Activated CD4-positive, alpha-beta T cell treated with anti-CD3 and anti-CD28 coated beads, Interleukin-2, amount 10 ng/mL, durations not matched to agents 7 days and 5 days (primary cell): ENCODE measurements at regions not wholly inside any gene's neighbourhood (a gene's known extent, or its start where the extent isn't known, plus 50 kb on each side); places are given as distances from the start of the nearest gene placed in this dataset.
"Not testable (repeated sequence)": the region's sequence is repeated elsewhere in the genome, so short reads cannot be mapped to it uniquely, and the experiment has no call there.

Source experiments
- CTCF ChIA-PET: fragments of 350-600 bp; sonication (Branson Sonifier 250); formaldehyde crosslinking; loops from one replicate; lab custom pipeline; 2021; ENCODE audit warnings: antibody characterized with exemption; lab: Charles Lee
- POLR2A ChIA-PET: fragments of 350-600 bp; sonication (Branson Sonifier 250); formaldehyde crosslinking; loops from one replicate; lab custom pipeline; 2021; ENCODE audit warnings: antibody characterized with exemption; lab: Charles Lee
- DNase-seq: peaks from one replicate; pipeline ENCODE4 v3.0.0-alpha.2; 2020
- H3K27ac Mint-ChIP-seq: one replicate; pipeline ENCODE4 v1.8.0; 2021; ENCODE audit warnings: mild to moderate bottlenecking, moderate library complexity, mixed read lengths
- H3K27me3 Mint-ChIP-seq: one replicate; pipeline ENCODE4 v1.8.0; 2021; ENCODE audit warnings: mixed read lengths
- H3K36me3 Mint-ChIP-seq: one replicate; pipeline ENCODE4 v1.8.0; 2021; ENCODE audit warnings: low read depth, mixed read lengths
- H3K4me1 Mint-ChIP-seq: one replicate; pipeline ENCODE4 v1.8.0; 2021; ENCODE audit warnings: mixed read lengths
- H3K4me3 Mint-ChIP-seq: one replicate; pipeline ENCODE4 v1.8.0; 2021; ENCODE audit warnings: mild to moderate bottlenecking, moderate library complexity, mixed read lengths
- H3K9me3 Mint-ChIP-seq: one replicate; pipeline ENCODE4 v1.8.0; 2021; ENCODE audit warnings: mixed read lengths

DNA sequence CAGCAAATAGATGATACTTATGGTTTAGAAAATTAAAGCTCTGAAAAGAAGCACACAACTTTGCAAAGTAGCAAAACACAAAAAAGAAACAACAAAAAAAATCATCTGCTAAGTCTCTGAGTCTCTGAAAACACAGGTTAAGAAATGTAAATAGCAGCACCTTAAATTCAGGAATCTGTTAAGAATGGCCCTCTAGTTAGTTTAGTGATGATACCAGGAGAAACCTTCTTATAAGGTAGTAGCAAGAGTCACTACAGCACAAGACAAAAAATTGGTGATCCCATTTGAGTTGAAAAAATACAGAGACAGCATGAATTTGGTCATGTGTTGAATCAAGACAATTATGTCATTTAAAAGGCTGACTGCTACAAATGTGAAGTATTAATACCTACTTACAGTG is 308.2 kb upstream of the ADGRL3 start:
- ChIA-PET POLR2A (no interaction called here), CTCF (no interaction called here)
- Mint-ChIP-seq H3K4me3 (no peak overlapping the region), H3K9me3 (peaks cover 11% of the 10 kb centered on the region), H3K27me3 (no peaks in the 10 kb centered on the region), H3K36me3 (no peaks in the 10 kb centered on the region), H3K4me1 (no peaks in the 10 kb centered on the region), H3K27ac (no peak overlapping the region)
- no peak for DNase-seq

GRCh38 chr4:60897415-60897814 is 302.7 kb upstream of the ADGRL3 start:
- Mint-ChIP-seq H3K4me1 (no peaks in the 10 kb centered on the region), H3K27ac (no peak overlapping the region), H3K36me3 (no peaks in the 10 kb centered on the region), H3K9me3 (no peaks in the 10 kb centered on the region), H3K27me3 (no peaks in the 10 kb centered on the region), H3K4me3 (no peak overlapping the region)
- no peak for DNase-seq
- ChIA-PET CTCF (no interaction called here), POLR2A (no interaction called here)

DNA sequence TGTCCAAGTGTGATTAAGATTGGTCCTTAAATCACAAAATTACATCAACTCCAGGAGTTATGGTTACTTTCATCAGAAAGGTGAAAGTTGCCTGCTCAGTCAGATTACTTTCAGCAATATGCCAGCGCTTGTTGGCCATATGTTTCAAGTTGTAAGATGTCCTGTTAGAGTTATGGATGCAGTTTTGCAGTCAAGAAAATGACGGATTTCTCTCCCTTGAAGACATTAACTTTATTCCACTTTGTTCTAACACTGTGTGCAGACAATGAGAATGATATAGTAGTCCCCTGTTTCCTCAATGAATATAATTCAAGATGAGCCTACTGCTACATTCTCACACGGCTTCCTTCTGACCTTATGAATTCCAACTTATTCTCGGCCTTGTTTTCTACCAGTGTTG is 295.0 kb upstream of the ADGRL3 start:
- no peaks in the 10 kb centered on the region for H3K4me1 Mint-ChIP-seq
- POLR2A ChIA-PET: no interaction called here
- H3K4me3 Mint-ChIP-seq: no peak overlapping the region
- no peaks in the 10 kb centered on the region for H3K9me3 Mint-ChIP-seq
- CTCF ChIA-PET: no interaction called here
- DNase-seq: no peak
- no peaks in the 10 kb centered on the region for H3K36me3 Mint-ChIP-seq
- H3K27ac Mint-ChIP-seq: no peak overlapping the region
- H3K27me3 Mint-ChIP-seq: no peaks in the 10 kb centered on the region

DNA sequence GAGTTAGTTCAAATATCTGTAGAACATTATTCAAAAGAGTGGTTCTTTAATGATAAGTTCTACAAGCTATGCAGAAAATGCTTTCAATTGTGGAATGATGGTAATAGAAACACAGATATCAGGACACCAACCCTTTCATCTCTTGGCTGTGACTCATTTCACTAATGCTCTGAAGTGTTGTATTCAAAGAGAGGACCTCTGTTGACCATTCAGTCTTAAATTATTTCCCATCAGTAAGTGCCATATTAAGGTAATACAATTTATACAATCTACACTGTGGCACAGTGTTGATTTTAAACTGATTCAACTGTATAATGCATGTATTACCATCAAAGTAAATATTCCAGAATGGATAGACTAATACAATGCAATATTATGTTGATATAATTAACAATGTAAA is 289.0 kb upstream of the ADGRL3 start:
- POLR2A ChIA-PET: no interaction called here
- CTCF ChIA-PET: no interaction called here
- H3K4me3 Mint-ChIP-seq: no peak overlapping the region
- no peak overlapping the region for H3K27ac Mint-ChIP-seq
- H3K27me3 Mint-ChIP-seq: no peaks in the 10 kb centered on the region
- no peaks in the 10 kb centered on the region for H3K4me1 Mint-ChIP-seq
- no peak for DNase-seq
- no peaks in the 10 kb centered on the region for H3K9me3 Mint-ChIP-seq
- H3K36me3 Mint-ChIP-seq: no peaks in the 10 kb centered on the region

GRCh38 chr4:60913002-60913401 is 287.1 kb upstream of the ADGRL3 start:
- Mint-ChIP-seq H3K27me3 (no peaks in the 10 kb centered on the region), H3K9me3 (no peaks in the 10 kb centered on the region), H3K4me1 (no peaks in the 10 kb centered on the region), H3K27ac (no peak overlapping the region), H3K4me3 (no peak overlapping the region), H3K36me3 (no peaks in the 10 kb centered on the region)
- no peak for DNase-seq
- CTCF ChIA-PET: interaction anchor here (0.6 kb wide), 1 partner anchor 803 kb away, joined by 3 read pairs; no protein-coding TSS in a partner anchor
- POLR2A ChIA-PET: no interaction called here

DNA sequence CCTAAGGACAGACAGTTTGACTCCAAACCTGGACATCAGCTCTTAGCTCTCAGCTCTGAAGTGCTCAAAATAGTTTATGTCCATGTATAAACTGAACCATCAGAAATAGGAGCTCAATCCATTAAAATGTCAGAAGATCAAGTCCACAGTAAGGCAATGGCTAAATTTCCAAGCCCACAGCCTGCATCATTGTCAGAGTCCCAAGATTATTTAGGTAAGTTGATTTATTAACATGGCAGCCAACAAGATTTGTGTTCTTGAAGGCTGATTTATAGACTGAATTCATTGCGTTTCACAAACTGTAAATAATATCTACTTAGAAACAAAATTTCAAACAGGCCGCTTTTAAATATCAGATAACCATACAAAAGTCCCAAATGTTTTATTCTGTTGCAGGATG is 286.5 kb upstream of the ADGRL3 start:
- H3K4me1 Mint-ChIP-seq: no peaks in the 10 kb centered on the region
- CTCF ChIA-PET: interaction anchor here (0.6 kb wide), 1 partner anchor 802 kb away, joined by 3 read pairs; no protein-coding TSS in a partner anchor
- H3K27me3 Mint-ChIP-seq: no peaks in the 10 kb centered on the region
- H3K27ac Mint-ChIP-seq: no peak overlapping the region
- H3K36me3 Mint-ChIP-seq: no peaks in the 10 kb centered on the region
- no peak overlapping the region for H3K4me3 Mint-ChIP-seq
- H3K9me3 Mint-ChIP-seq: no peaks in the 10 kb centered on the region
- no peak for DNase-seq
- POLR2A ChIA-PET: no interaction called here

- H3K27me3 Mint-ChIP-seq, H3K27ac Mint-ChIP-seq, H3K4me1 Mint-ChIP-seq, POLR2A ChIA-PET, CTCF ChIA-PET, H3K36me3 Mint-ChIP-seq, DNase-seq, H3K9me3 Mint-ChIP-seq, H3K4me3 Mint-ChIP-seq: not testable (repeated sequence)
These were observed 278.4 kb upstream of the ADGRL3 start for GRCh38 chr4:60921735-60922134.

GRCh38 chr4:60923075-60923474 is 277.1 kb upstream of the ADGRL3 start:
- no peak overlapping the region for H3K27ac Mint-ChIP-seq
- no peaks in the 10 kb centered on the region for H3K27me3 Mint-ChIP-seq
- H3K9me3 Mint-ChIP-seq: peaks cover 4% of the 10 kb centered on the region
- no peak overlapping the region for H3K4me3 Mint-ChIP-seq
- CTCF ChIA-PET: no interaction called here
- POLR2A ChIA-PET: no interaction called here
- no peaks in the 10 kb centered on the region for H3K36me3 Mint-ChIP-seq
- H3K4me1 Mint-ChIP-seq: no peaks in the 10 kb centered on the region
- no peak for DNase-seq

GRCh38 chr4:60926624-60927023 is 273.5 kb upstream of the ADGRL3 start:
- DNase-seq: no peak
- no peak overlapping the region for H3K27ac Mint-ChIP-seq

GRCh38 chr4:60930866-60931265 is 269.3 kb upstream of the ADGRL3 start:
- peaks cover 8% of the 10 kb centered on the region for H3K9me3 Mint-ChIP-seq
- H3K27ac Mint-ChIP-seq: no peak overlapping the region
- POLR2A ChIA-PET: no interaction called here
- H3K27me3 Mint-ChIP-seq: no peaks in the 10 kb centered on the region
- H3K4me3 Mint-ChIP-seq: no peak overlapping the region
- no peak for DNase-seq
- CTCF ChIA-PET: no interaction called here
- no peaks in the 10 kb centered on the region for H3K4me1 Mint-ChIP-seq
- no peaks in the 10 kb centered on the region for H3K36me3 Mint-ChIP-seq

More at GRCh38 chr4:60926624-60927023, 273.5 kb upstream of the ADGRL3 start:
- H3K36me3 Mint-ChIP-seq: no peaks in the 10 kb centered on the region
- H3K9me3 Mint-ChIP-seq: peaks cover 5% of the 10 kb centered on the region
- H3K4me3 Mint-ChIP-seq: no peak overlapping the region
- no peaks in the 10 kb centered on the region for H3K27me3 Mint-ChIP-seq
- no peaks in the 10 kb centered on the region for H3K4me1 Mint-ChIP-seq
- ChIA-PET CTCF (no interaction called here), POLR2A (no interaction called here)

DNA sequence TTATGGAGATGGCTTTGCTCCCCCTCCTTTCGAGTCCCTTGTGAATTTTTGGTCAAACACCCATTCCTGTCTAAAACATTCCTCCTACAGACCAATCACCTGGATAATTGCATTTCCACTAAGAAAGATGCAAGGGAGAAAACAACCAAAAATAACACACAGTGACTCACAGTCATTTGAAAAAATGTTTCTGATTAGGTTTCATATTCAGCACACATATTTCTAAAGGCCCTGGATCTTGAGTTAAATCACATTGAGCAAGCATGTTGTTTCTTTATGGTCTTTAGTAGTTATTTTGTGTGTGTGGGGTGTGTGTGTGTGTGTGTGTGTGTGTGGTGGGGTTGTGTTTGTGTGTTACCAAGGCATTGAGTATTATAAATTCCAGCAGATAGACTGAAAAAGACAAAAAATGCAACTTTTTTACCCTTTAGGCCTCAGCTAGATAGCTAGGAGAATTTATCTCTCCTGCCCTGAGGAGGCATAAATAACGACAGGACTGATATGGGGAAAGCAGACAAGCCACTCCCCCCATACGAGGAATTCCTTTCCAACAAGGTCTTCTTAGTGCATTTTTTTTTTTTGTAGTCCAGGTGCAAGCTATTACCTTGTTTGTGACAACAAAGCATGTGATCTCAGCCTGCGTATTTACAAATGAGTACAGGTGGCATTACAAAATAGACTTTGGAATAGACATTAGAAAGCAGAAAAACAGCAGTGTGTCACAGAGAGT is 265.4 kb upstream of the ADGRL3 start:
- peaks cover 3% of the 10 kb centered on the region for H3K9me3 Mint-ChIP-seq
- POLR2A ChIA-PET: no interaction called here
- H3K27me3 Mint-ChIP-seq: no peaks in the 10 kb centered on the region
- H3K36me3 Mint-ChIP-seq: no peaks in the 10 kb centered on the region
- no peak overlapping the region for H3K27ac Mint-ChIP-seq
- H3K4me3 Mint-ChIP-seq: no peak overlapping the region
- CTCF ChIA-PET: interaction anchor here (0.6 kb wide), 1 partner anchor 34 kb away, joined by 4 read pairs; no protein-coding TSS in a partner anchor
- H3K4me1 Mint-ChIP-seq: no peaks in the 10 kb centered on the region
- no peak for DNase-seq

GRCh38 chr4:60938181-60938580 is 261.9 kb upstream of the ADGRL3 start:
- Mint-ChIP-seq H3K27me3 (no peaks in the 10 kb centered on the region), H3K4me3 (no peak overlapping the region), H3K36me3 (no peaks in the 10 kb centered on the region), H3K9me3 (peaks cover 3% of the 10 kb centered on the region), H3K4me1 (no peaks in the 10 kb centered on the region), H3K27ac (no peak overlapping the region)
- no peak for DNase-seq
- ChIA-PET CTCF (no interaction called here), POLR2A (no interaction called here)

- CTCF ChIA-PET: no interaction called here
- no peak overlapping the region for H3K27ac Mint-ChIP-seq
- POLR2A ChIA-PET: no interaction called here
These were observed 261.5 kb upstream of the ADGRL3 start for GRCh38 chr4:60938621-60939020.

DNA sequence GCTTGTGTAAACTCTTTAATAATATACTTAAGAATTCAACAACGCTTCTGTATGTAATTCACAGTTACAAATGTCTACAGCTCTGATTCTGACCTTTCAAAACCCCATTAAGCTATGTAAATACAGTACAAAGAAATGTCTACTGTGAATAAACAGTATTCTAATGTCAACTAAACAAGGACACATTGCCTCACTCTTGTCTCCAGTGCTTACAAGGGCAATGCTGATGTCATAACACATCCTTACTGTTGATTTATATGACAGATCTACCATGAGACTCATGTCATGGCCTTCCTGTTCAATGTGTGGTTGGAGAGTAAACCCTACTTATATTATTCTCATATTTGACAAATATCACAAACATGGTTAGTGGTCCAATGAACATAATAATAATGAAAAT is 256.1 kb upstream of the ADGRL3 start:
- H3K4me1 Mint-ChIP-seq: no peaks in the 10 kb centered on the region
- no peak overlapping the region for H3K27ac Mint-ChIP-seq
- DNase-seq: no peak
- peaks cover 8% of the 10 kb centered on the region for H3K9me3 Mint-ChIP-seq
- H3K27me3 Mint-ChIP-seq: no peaks in the 10 kb centered on the region
- H3K36me3 Mint-ChIP-seq: no peaks in the 10 kb centered on the region
- POLR2A ChIA-PET: no interaction called here
- no peak overlapping the region for H3K4me3 Mint-ChIP-seq
- CTCF ChIA-PET: no interaction called here

More at GRCh38 chr4:60938621-60939020, 261.5 kb upstream of the ADGRL3 start:
- no peak overlapping the region for H3K4me3 Mint-ChIP-seq
- H3K27me3 Mint-ChIP-seq: no peaks in the 10 kb centered on the region
- no peak for DNase-seq
- no peaks in the 10 kb centered on the region for H3K4me1 Mint-ChIP-seq
- no peaks in the 10 kb centered on the region for H3K36me3 Mint-ChIP-seq
- H3K9me3 Mint-ChIP-seq: peaks cover 6% of the 10 kb centered on the region
